Body of pancreas (tissue), 4 donors: ENCODE measurements at regions not wholly inside any gene's neighbourhood (a gene's known extent, or its start where the extent isn't known, plus 50 kb on each side); places are given as distances from the start of the nearest gene placed in this dataset.

ENCODE experiments used
- ATAC-seq: fragments of 150-250 bp; one replicate; pipeline ENCODE4 v1.9.1; 2016
- DNase-seq, 4 donors: peaks; one replicate each; pipeline ENCODE4 v3.0.0-alpha.2; 2019
- H3K27ac ChIP-seq, 4 donors: fragments of 200-600 bp; sonication (generic); 1 replicate in 3 of 4; 2 replicates in 1 of 4; pipeline versions ENCODE4 v1.5.1 to v1.6.1; 2016 to 2019; ENCODE audit warnings: mild to moderate bottlenecking in 1 of 4, mixed read lengths in 1 of 4, moderate library complexity in 1 of 4
- H3K27me3 ChIP-seq, 2 donors: fragments of 200-600 bp; sonication (generic); one replicate each; pipeline ENCODE4 v1.6.0; 2016; ENCODE audit warnings: mild to moderate bottlenecking in 1 of 2
- H3K36me3 ChIP-seq, 2 donors: fragments of 200-600 bp; sonication (generic); replicated peaks in 1 of 2; 2 replicates each; pipeline ENCODE4 v1.5.1; 2016; ENCODE audit warnings: low read depth in 2 of 2; ENCODE audit not compliant: insufficient read depth in 1 of 2
- H3K4me1 ChIP-seq: fragments of 200-600 bp; sonication (generic); one replicate; pipeline ENCODE4 v1.6.0; 2016
- H3K4me3 ChIP-seq, 2 donors: fragments of 200-600 bp; sonication (generic); 1 replicate in 1 of 2; 2 replicates in 1 of 2; pipeline ENCODE4 v1.5.1; 2016 to 2019
- H3K9me3 ChIP-seq, 3 donors: fragments of 200-600 bp; sonication (generic); 1 replicate in 2 of 3; 2 replicates in 1 of 3; pipeline ENCODE4 v1.5.1; 2016
- POLR2A ChIP-seq, 3 donors: fragments of 450-650 bp; IDR thresholded peaks; one replicate each; pipeline ENCODE4 v1.6.1; 2016; ENCODE audit warnings: antibody characterized with exemption in 3 of 3, mild to moderate bottlenecking in 2 of 3
- whole genome bisulfite sequencing, 2 donors: methylation state at CpG; one replicate each; pipeline ENCODE4 v1.1.5; 2017; 5-methylcytosine and 5-hydroxymethylcytosine counted together
- intact Hi-C: fragments of 100-400 bp; cut with DNase I; formaldehyde crosslinking; loops from one replicate; pipeline ENCODE4 v1.15.1; 2023
- TF ChIP-seq, protein P1 (sequence below), 7 experiments: fragments of 450-650 bp in 4 of 7; fragments of 200-600 bp in 3 of 7; sonication (generic) in 3 of 7; IDR thresholded peaks; one replicate each; pipeline ENCODE4 v1.5.1; 2016 to 2019; ENCODE audit warnings: antibody characterized with exemption in 7 of 7

DNA sequence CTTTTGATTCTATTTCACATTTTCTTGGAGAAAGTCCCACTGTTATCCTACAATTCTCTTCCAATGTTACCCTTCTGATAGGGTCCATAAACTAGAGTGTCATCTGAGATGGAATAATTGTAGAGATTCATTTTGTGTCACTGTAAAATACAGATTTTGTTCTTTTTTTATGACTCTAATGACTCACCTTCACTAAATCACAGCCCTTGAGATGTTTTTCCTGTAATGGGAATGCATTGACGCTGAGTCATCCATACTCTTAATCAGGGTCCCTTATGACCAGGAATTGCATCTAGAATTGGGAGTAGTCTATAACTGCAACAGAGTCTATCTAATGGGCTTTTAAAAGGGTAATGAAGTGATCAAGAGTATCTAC lies 315.5 kb downstream of the TGFB2 start:
- Histone ChIP-seq H3K27me3 (no peaks in the 10 kb centered on the region), H3K27ac (no peak overlapping the region), H3K9me3 (no peaks in the 10 kb centered on the region), H3K36me3 (no peaks in the 10 kb centered on the region), H3K4me3 (no peak overlapping the region), H3K4me1 (no peaks in the 10 kb centered on the region)
- ATAC-seq (no peak), DNase-seq (no peak)
- intact Hi-C loops: no loop called here
- WGBS, 2 donors: 96 to 100% methylated on average over 1 of the region's 1 CpG
- no peak for TF ChIP-seq POLR2A (IDR thresholded peaks at IDR 0.05)
- TF ChIP-seq, protein P1, sequence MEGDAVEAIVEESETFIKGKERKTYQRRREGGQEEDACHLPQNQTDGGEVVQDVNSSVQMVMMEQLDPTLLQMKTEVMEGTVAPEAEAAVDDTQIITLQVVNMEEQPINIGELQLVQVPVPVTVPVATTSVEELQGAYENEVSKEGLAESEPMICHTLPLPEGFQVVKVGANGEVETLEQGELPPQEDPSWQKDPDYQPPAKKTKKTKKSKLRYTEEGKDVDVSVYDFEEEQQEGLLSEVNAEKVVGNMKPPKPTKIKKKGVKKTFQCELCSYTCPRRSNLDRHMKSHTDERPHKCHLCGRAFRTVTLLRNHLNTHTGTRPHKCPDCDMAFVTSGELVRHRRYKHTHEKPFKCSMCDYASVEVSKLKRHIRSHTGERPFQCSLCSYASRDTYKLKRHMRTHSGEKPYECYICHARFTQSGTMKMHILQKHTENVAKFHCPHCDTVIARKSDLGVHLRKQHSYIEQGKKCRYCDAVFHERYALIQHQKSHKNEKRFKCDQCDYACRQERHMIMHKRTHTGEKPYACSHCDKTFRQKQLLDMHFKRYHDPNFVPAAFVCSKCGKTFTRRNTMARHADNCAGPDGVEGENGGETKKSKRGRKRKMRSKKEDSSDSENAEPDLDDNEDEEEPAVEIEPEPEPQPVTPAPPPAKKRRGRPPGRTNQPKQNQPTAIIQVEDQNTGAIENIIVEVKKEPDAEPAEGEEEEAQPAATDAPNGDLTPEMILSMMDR (IDR thresholded peaks at IDR 0.05): no peak

DNA sequence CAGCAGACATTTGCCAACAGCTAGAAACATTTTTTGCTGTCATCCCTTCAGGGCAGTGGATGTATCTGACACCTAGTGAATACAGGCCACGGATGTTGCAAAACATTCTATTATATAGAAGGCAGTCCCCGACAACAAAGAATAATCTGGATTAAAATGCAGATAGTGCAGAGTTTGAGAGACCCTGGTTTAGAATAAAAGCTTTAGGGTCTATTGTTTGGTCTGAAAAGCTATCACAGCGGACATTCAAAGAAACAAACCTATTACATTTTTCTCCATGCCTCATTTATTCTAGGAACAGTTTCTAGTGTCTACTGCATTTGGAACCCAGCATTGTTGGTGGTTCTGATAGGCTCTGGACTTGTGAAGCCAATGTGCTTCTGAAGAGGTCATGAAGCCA lies 316.3 kb downstream of the TGFB2 start:
- DNase-seq (no peak), ATAC-seq (no peak)
- intact Hi-C loops: no loop called here
- Histone ChIP-seq H3K4me1 (no peaks in the 10 kb centered on the region), H3K9me3 (no peaks in the 10 kb centered on the region), H3K27me3 (no peaks in the 10 kb centered on the region), H3K4me3 (no peak overlapping the region), H3K36me3 (no peaks in the 10 kb centered on the region), H3K27ac (no peak overlapping the region)
- WGBS, 2 donors: 80% methylated on average over 3 of the region's 3 CpGs
- TF ChIP-seq, protein P1 (IDR thresholded peaks at IDR 0.05): no peak
- TF ChIP-seq POLR2A (IDR thresholded peaks at IDR 0.05): no peak

- ATAC-seq (no peak), DNase-seq (no peak)
- Histone ChIP-seq H3K36me3 (no peaks in the 10 kb centered on the region), H3K27ac (no peak overlapping the region), H3K9me3 (no peaks in the 10 kb centered on the region), H3K4me1 (no peaks in the 10 kb centered on the region), H3K4me3 (no peak overlapping the region), H3K27me3 (no peaks in the 10 kb centered on the region)
- no peak for TF ChIP-seq POLR2A (IDR thresholded peaks at IDR 0.05)
- TF ChIP-seq, protein P1 (IDR thresholded peaks at IDR 0.05): no peak
- intact Hi-C loops: no loop called here
- 62 to 70% methylated on average over 3 of the region's 3 CpGs for WGBS, 2 donors
Measured at GRCh38 chr1:218664385-218665170, 319.4 kb downstream of the TGFB2 start.

DNA sequence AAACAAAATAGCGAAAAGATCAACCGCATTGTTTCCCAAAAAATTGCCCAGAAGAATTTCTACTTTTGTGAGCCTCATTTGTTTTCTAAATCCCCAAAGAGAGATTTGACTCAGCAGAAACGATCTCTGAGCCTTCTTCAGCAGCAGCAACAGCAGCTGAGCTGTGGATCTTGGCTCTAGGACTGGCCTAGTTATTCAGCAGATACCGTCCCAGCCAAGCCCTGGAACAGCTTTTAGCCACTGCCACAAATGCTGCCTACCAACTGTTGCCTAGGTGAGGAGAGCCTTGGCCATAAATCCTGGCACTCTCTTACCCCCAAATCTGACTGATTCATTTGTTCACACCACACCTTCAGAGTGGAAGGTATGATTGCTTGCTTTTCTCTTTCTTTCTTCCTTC lies 320.1 kb downstream of the TGFB2 start:
- H3K4me1 ChIP-seq: no peaks in the 10 kb centered on the region
- intact Hi-C loops: no loop called here
- no peak overlapping the region for H3K4me3 ChIP-seq
- H3K27ac ChIP-seq: no peak overlapping the region
- H3K36me3 ChIP-seq: no peaks in the 10 kb centered on the region
- 61 to 68% methylated on average over 4 of the region's 4 CpGs for WGBS, 2 donors
- ATAC-seq (no peak), DNase-seq (peak in 3 of 4 donors; percentile 12 to 16 (median 15))
- no peaks in the 10 kb centered on the region for H3K9me3 ChIP-seq
- no peaks in the 10 kb centered on the region for H3K27me3 ChIP-seq
- TF ChIP-seq POLR2A (IDR thresholded peaks at IDR 0.05): no peak

GRCh38 chr1:218666263-218666662 lies 321.1 kb downstream of the TGFB2 start:
- H3K4me3 ChIP-seq: no peak overlapping the region
- ATAC-seq (no peak), DNase-seq (no peak)
- H3K9me3 ChIP-seq: no peaks in the 10 kb centered on the region
- intact Hi-C loops: no loop called here
- TF ChIP-seq POLR2A (IDR thresholded peaks at IDR 0.05): no peak
- TF ChIP-seq, protein P1 (IDR thresholded peaks at IDR 0.05): no peak
- H3K27me3 ChIP-seq: no peaks in the 10 kb centered on the region
- no peaks in the 10 kb centered on the region for H3K4me1 ChIP-seq
- H3K36me3 ChIP-seq: no peaks in the 10 kb centered on the region
- H3K27ac ChIP-seq: no peak overlapping the region
